ENCODE measurements at regions not wholly inside any gene's neighbourhood (a gene's known extent, or its start where the extent isn't known, plus 50 kb on each side); places are given as distances from the start of the nearest gene placed in this dataset.

DNA sequence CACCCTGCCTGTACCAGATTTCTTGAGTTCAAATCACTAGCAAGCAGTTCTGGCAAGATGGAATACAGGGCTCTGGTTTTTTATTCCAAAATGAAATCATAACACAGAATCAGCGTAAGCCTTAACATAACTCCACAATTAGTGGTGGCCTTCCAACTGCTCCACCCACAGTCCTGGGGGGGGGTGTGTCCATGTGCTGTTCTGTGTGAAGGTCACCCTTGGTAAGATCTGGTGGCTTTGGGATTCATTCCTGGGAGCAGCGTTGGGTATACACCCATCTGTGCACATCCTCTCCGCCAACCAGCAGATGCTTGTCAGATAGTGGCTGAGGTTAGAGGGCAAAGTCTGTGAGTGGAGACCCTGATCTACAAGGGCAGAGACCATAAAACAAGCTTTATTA, 49.9 kb upstream of the CD83 start:
- peaks cover 6% of the 10 kb centered on the region for H3K9me3 Mint-ChIP-seq
- H3K36me3 Mint-ChIP-seq (ENCODE audit: low read depth), result no peaks in the 10 kb centered on the region
- no peak for DNase-seq
- peaks cover 13% of the 10 kb centered on the region for H3K4me1 Mint-ChIP-seq
- H3K4me3 Mint-ChIP-seq, result no peak overlapping the region
- TF ChIP-seq, protein P1, sequence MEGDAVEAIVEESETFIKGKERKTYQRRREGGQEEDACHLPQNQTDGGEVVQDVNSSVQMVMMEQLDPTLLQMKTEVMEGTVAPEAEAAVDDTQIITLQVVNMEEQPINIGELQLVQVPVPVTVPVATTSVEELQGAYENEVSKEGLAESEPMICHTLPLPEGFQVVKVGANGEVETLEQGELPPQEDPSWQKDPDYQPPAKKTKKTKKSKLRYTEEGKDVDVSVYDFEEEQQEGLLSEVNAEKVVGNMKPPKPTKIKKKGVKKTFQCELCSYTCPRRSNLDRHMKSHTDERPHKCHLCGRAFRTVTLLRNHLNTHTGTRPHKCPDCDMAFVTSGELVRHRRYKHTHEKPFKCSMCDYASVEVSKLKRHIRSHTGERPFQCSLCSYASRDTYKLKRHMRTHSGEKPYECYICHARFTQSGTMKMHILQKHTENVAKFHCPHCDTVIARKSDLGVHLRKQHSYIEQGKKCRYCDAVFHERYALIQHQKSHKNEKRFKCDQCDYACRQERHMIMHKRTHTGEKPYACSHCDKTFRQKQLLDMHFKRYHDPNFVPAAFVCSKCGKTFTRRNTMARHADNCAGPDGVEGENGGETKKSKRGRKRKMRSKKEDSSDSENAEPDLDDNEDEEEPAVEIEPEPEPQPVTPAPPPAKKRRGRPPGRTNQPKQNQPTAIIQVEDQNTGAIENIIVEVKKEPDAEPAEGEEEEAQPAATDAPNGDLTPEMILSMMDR (IDR thresholded peaks at IDR 0.05), result no peak
- peaks cover 8% of the 10 kb centered on the region for H3K27me3 Mint-ChIP-seq (ENCODE audit: low read depth, poor library complexity)
- H3K27ac Mint-ChIP-seq, result no peak overlapping the region
